H9 (cell line): ENCODE measurements at regions not wholly inside any gene's neighbourhood (a gene's known extent, or its start where the extent isn't known, plus 50 kb on each side); places are given as distances from the start of the nearest gene placed in this dataset.

Experiments
- DNase-seq: peaks from one replicate; pipeline ENCODE4 v3.0.0-alpha.2; 2017
- H2AFZ ChIP-seq: one replicate; pipeline ENCODE4 v1.6.1; 2013; ENCODE audit warnings: mild to moderate bottlenecking, low read length, control low read depth, moderate library complexity
- H2AK5ac ChIP-seq: 2 replicates; pipeline ENCODE4 v1.6.1; 2013; ENCODE audit warnings: low read length, control low read depth, mixed read lengths; ENCODE audit not compliant: insufficient read length
- H2BK120ac ChIP-seq: one replicate; pipeline ENCODE4 v1.6.1; 2013; ENCODE audit warnings: low read depth, mild to moderate bottlenecking, low read length, control low read depth, inconsistent platforms; ENCODE audit not compliant: poor library complexity, severe bottlenecking
- H2BK12ac ChIP-seq: 2 replicates; pipeline ENCODE4 v1.6.1; 2013; ENCODE audit warnings: low read length, control low read depth, mixed read lengths, low read depth; ENCODE audit not compliant: insufficient read length
- H2BK15ac ChIP-seq: 2 replicates; pipeline ENCODE4 v1.6.1; 2013; ENCODE audit warnings: low read depth, low read length, control low read depth
- H2BK20ac ChIP-seq: one replicate; pipeline ENCODE4 v1.6.1; 2013; ENCODE audit warnings: low read depth, mild to moderate bottlenecking, low read length, control low read depth, inconsistent platforms; ENCODE audit not compliant: poor library complexity, severe bottlenecking
- H2BK5ac ChIP-seq: 2 replicates; pipeline ENCODE4 v1.6.1; 2013; ENCODE audit warnings: low read length, control low read depth, mixed read lengths; ENCODE audit not compliant: insufficient read length
- H3K14ac ChIP-seq: 2 replicates; pipeline ENCODE4 v1.6.1; 2013; ENCODE audit warnings: low read length, control low read depth; ENCODE audit not compliant: insufficient read depth
- H3K18ac ChIP-seq: 2 replicates; pipeline ENCODE4 v1.6.1; 2013; ENCODE audit warnings: low read depth, mild to moderate bottlenecking, mixed read lengths, low read length, control low read depth; ENCODE audit not compliant: insufficient read length
- H3K23ac ChIP-seq: 2 replicates; pipeline ENCODE4 v1.6.1; 2013; ENCODE audit warnings: low read length, control low read depth, mixed read lengths, low read depth; ENCODE audit not compliant: insufficient read length
- H3K23me2 ChIP-seq: 2 replicates; pipeline ENCODE4 v1.6.1; 2013; ENCODE audit warnings: low read depth, mild to moderate bottlenecking, mixed read lengths, low read length, control low read depth; ENCODE audit not compliant: insufficient read length, poor library complexity, severe bottlenecking
- H3K27ac ChIP-seq: 2 replicates; pipeline ENCODE4 v1.5.1; 2013; ENCODE audit warnings: low read length, control low read depth, mixed read lengths, low read depth; ENCODE audit not compliant: insufficient read length
- H3K27me3 ChIP-seq: 2 replicates; pipeline ENCODE4 v1.6.1; 2013; ENCODE audit warnings: low read length, control low read depth, inconsistent platforms; ENCODE audit not compliant: insufficient read depth
- H3K4ac ChIP-seq: 2 replicates; pipeline ENCODE4 v1.6.1; 2013; ENCODE audit warnings: low read depth, mild to moderate bottlenecking, control low read depth, inconsistent platforms, low read length, moderate library complexity
- H3K4me1 ChIP-seq: 2 replicates; pipeline ENCODE4 v1.6.1; 2013; ENCODE audit warnings: low read length, control low read depth, inconsistent platforms; ENCODE audit not compliant: insufficient read depth
- H3K4me2 ChIP-seq: 2 replicates; pipeline ENCODE4 v1.6.1; 2013; ENCODE audit warnings: low read length, control low read depth, mixed read lengths; ENCODE audit not compliant: insufficient read length, insufficient read depth
- H3K56ac ChIP-seq: 2 replicates; pipeline ENCODE4 v1.6.1; 2013; ENCODE audit warnings: low read depth, mild to moderate bottlenecking, mixed read lengths, low read length, control low read depth; ENCODE audit not compliant: insufficient read length
- H3K79me1 ChIP-seq: 2 replicates; pipeline ENCODE4 v1.6.1; 2013; ENCODE audit warnings: low read depth, mild to moderate bottlenecking, moderate library complexity, low read length, control low read depth, inconsistent platforms; ENCODE audit not compliant: insufficient read depth, poor library complexity, severe bottlenecking
- H3K79me2 ChIP-seq: 2 replicates; pipeline ENCODE4 v1.6.1; 2013; ENCODE audit warnings: low read length, control low read depth, inconsistent platforms; ENCODE audit not compliant: insufficient read depth
- H3K9ac ChIP-seq: 2 replicates; pipeline ENCODE4 v1.6.1; 2013; ENCODE audit warnings: low read length, control low read depth, mixed read lengths; ENCODE audit not compliant: insufficient read length; ENCODE audit errors: extremely low read depth
- H3K9me3 ChIP-seq: one replicate; pipeline ENCODE4 v1.6.1; 2013; ENCODE audit warnings: low read depth, low read length, inconsistent platforms; ENCODE audit not compliant: control insufficient read depth
- H3T11ph ChIP-seq: one replicate; pipeline ENCODE4 v1.6.1; 2013; ENCODE audit warnings: mild to moderate bottlenecking, low read length, control low read depth, inconsistent platforms
- H4K20me1 ChIP-seq: one replicate; pipeline ENCODE4 v1.6.1; 2013; ENCODE audit not compliant: control insufficient read depth, insufficient read length, insufficient read depth
- H4K5ac ChIP-seq: 2 replicates; pipeline ENCODE4 v1.6.1; 2013; ENCODE audit warnings: low read depth, mild to moderate bottlenecking, mixed read lengths, low read length, control low read depth; ENCODE audit not compliant: insufficient read length
- H4K8ac ChIP-seq: replicated peaks from 2 replicates; pipeline ENCODE4 v1.6.1; 2013; ENCODE audit warnings: low read length, control low read depth, mixed read lengths, low read depth; ENCODE audit not compliant: insufficient read length
- H4K91ac ChIP-seq: 2 replicates; pipeline ENCODE4 v1.6.1; 2013; ENCODE audit warnings: low read depth, mild to moderate bottlenecking, moderate library complexity, mixed read lengths, low read length, control low read depth; ENCODE audit not compliant: insufficient read length
- H3K27ac Mint-ChIP-seq, 3 experiments: 2 replicates in 2 of 3; 3 replicates in 1 of 3; pipeline ENCODE4 v1.8.0; 2020 to 2021; ENCODE audit warnings: mixed read lengths in 3 of 3, mild to moderate bottlenecking in 1 of 3, moderate library complexity in 1 of 3
- H3K27me3 Mint-ChIP-seq: 2 replicates; pipeline ENCODE4 v1.8.0; 2021; ENCODE audit warnings: low read depth, mild to moderate bottlenecking, moderate library complexity, mixed read lengths
- H3K36me3 Mint-ChIP-seq, 3 experiments: 2 replicates in 2 of 3; 3 replicates in 1 of 3; pipeline ENCODE4 v1.8.0; 2020 to 2021; ENCODE audit warnings: low read depth in 3 of 3, mixed read lengths in 3 of 3; ENCODE audit not compliant: insufficient read depth in 1 of 3
- H3K4me1 Mint-ChIP-seq, 2 experiments: 2 replicates each; pipeline ENCODE4 v1.8.0; 2020; ENCODE audit warnings: mixed read lengths in 2 of 2
- H3K4me3 Mint-ChIP-seq, 2 experiments: 2 replicates in 1 of 2; 3 replicates in 1 of 2; pipeline ENCODE4 v1.8.0; 2020 to 2021; ENCODE audit warnings: mild to moderate bottlenecking in 2 of 2, mixed read lengths in 2 of 2, moderate library complexity in 1 of 2
- H3K9me3 Mint-ChIP-seq, 2 experiments: 2 replicates in 1 of 2; 3 replicates in 1 of 2; pipeline ENCODE4 v1.8.0; 2020; ENCODE audit warnings: mild to moderate bottlenecking in 2 of 2, mixed read lengths in 2 of 2, moderate library complexity in 1 of 2
- CTCF ChIP-seq: fragments of 200-600 bp; sonication (generic); conservative IDR thresholded peaks from 3 replicates; pipeline ENCODE4 v1.8.0; 2021; ENCODE audit warnings: antibody characterized with exemption, mild to moderate bottlenecking
- WGBS: extraction: QIAGEN DNeasy Blood & Tissue Kit; methylation state at CpG from one replicate; pipeline ENCODE4 v1.1.7; 2013; ENCODE audit warnings: missing lambda C conversion rate, low lambda C conversion rate, mixed read lengths; ENCODE audit not compliant: insufficient read length; ENCODE audit errors: extremely low coverage; 5-methylcytosine and 5-hydroxymethylcytosine counted together

- H3K4me2 ChIP-seq: no peak overlapping the region
- Mint-ChIP-seq H3K4me1 (peaks cover 19 to 23% of the 10 kb centered on the region in 2 experiments), H3K27me3 (peaks cover 2% of the 10 kb centered on the region), H3K27ac (no peak overlapping the region), H3K4me3 (no peak overlapping the region), H3K9me3 (no peaks in the 10 kb centered on the region), H3K36me3 (no peaks in the 10 kb centered on the region)
- H3K79me2 ChIP-seq: no peaks in the 10 kb centered on the region
- H2AFZ ChIP-seq: no peak overlapping the region
- DNase-seq: no peak
- H3K27me3 ChIP-seq: no peaks in the 10 kb centered on the region
- no peak overlapping the region for H3K27ac ChIP-seq
- no peak overlapping the region for H2BK15ac ChIP-seq
- no CpG with 5 or more reads among the region's 10 CpGs for WGBS
- no peak overlapping the region for H2BK120ac ChIP-seq
- no peak overlapping the region for H2AK5ac ChIP-seq
- H2BK20ac ChIP-seq: no peak overlapping the region
- H3K79me1 ChIP-seq: no peaks in the 10 kb centered on the region
- H4K8ac ChIP-seq: no peak overlapping the region
- H4K20me1 ChIP-seq: no peaks in the 10 kb centered on the region
- H4K91ac ChIP-seq: no peak overlapping the region
- peaks cover 5% of the 10 kb centered on the region; the same call in 1 of the 2 replicates for H3K4me1 ChIP-seq
- no peaks in the 10 kb centered on the region for H3K9me3 ChIP-seq
- no peaks in the 10 kb centered on the region for H3K23me2 ChIP-seq
- H3T11ph ChIP-seq: no peak overlapping the region
- no peak overlapping the region for H3K56ac ChIP-seq
- H3K23ac ChIP-seq: no peak overlapping the region
- no peak overlapping the region for H3K9ac ChIP-seq
- no peak overlapping the region for H3K14ac ChIP-seq
- no peak overlapping the region for H3K4ac ChIP-seq
- H2BK12ac ChIP-seq: no peak overlapping the region
- no peak for TF ChIP-seq CTCF
- H4K5ac ChIP-seq: no peak overlapping the region
- H3K18ac ChIP-seq: no peak overlapping the region
- no peak overlapping the region for H2BK5ac ChIP-seq
Measured at GRCh38 chr10:7477538-7478334, 66.9 kb upstream of the SFMBT2 start.
